ENCODE measurements at regions not wholly inside any gene's neighbourhood (a gene's known extent, or its start where the extent isn't known, plus 50 kb on each side); places are given as distances from the start of the nearest gene placed in this dataset.

- Histone ChIP-seq H3K27ac (ENCODE audit: low read depth in 2 of 2, low read length in 1 of 2) (no peak overlapping the region), H3F3A (replicated peaks; ENCODE audit: insufficient read depth) (no peaks in the 10 kb centered on the region), H3K27me3 (ENCODE audit: insufficient read depth) (no peaks in the 10 kb centered on the region), H3K79me2 (ENCODE audit: insufficient read depth) (no peaks in the 10 kb centered on the region), H3K9me3 (no peaks in the 10 kb centered on the region), H3K9ac (no peak overlapping the region), H2AFZ (ENCODE audit: low read depth) (no peak overlapping the region), H3K4me2 (no peak overlapping the region), H3K36me3 (replicated peaks in 1 of 2; ENCODE audit: control insufficient read depth in 1 of 2, insufficient read depth in 2 of 2, low read length in 1 of 2) (no peaks in the 10 kb centered on the region), H3K4me3 (ENCODE audit: low read depth in 2 of 2, low read length in 1 of 2) (no peak overlapping the region), H3K4me1 (ENCODE audit: control insufficient read depth in 1 of 2, insufficient read depth in 2 of 2, low read depth in 1 of 2, low read length in 1 of 2) (peaks cover 4 to 5% of the 10 kb centered on the region in 2 experiments; a peak in 2 of 4 replicates), H4K20me1 (ENCODE audit: insufficient read depth) (no peaks in the 10 kb centered on the region), H3K9me2 (no peaks in the 10 kb centered on the region)
- 68% methylated on average over 6 of the region's 6 CpGs for WGBS (ENCODE audit: low lambda C conversion rate)
- POLR2A ChIA-PET: no interaction called here
- TF ChIP-seq FOXM1 (IDR thresholded peaks at IDR 0.05; ENCODE audit: low read depth) (no peak), EP300 (IDR thresholded peaks at IDR 0.05; ENCODE audit: borderline replicate concordance in 1 of 2, low read depth in 1 of 2, low read length in 1 of 2) (no peak), TAF1 (IDR thresholded peaks at IDR 0.05; ENCODE audit: borderline replicate concordance, low read depth, low read length) (no peak), SMC3 (IDR thresholded peaks at IDR 0.05; ENCODE audit: low read depth, low read length) (no peak), SIN3A (IDR thresholded peaks at IDR 0.05; ENCODE audit: borderline replicate concordance, low read depth, low read length) (no peak), CTCF (IDR thresholded peaks at IDR 0.05) (no peak), PBX3 (IDR thresholded peaks at IDR 0.05) (no peak), RFX5 (IDR thresholded peaks at IDR 0.05; ENCODE audit: low read length) (no peak), NFIC (IDR thresholded peaks at IDR 0.05; ENCODE audit: borderline replicate concordance) (no peak), TEAD4 (IDR thresholded peaks at IDR 0.05; ENCODE audit: borderline replicate concordance, insufficient read depth) (no peak), IRF3 (IDR thresholded peaks at IDR 0.05; ENCODE audit: low read depth, low read length) (no peak), GABPA (IDR thresholded peaks at IDR 0.05; ENCODE audit: low read depth) (no peak), FOXJ3 (CRISPR knock-in tag; IDR thresholded peaks at IDR 0.05) (no peak), MAX (IDR thresholded peaks at IDR 0.05; ENCODE audit: low read depth) (no peak), EZH2phosphoT487 (IDR thresholded peaks at IDR 0.05; ENCODE audit: borderline replicate concordance, low read depth) (no peak), POLR2AphosphoS5 (IDR thresholded peaks at IDR 0.05; ENCODE audit: low read depth, low read length) (no peak), USF2 (IDR thresholded peaks at IDR 0.05; ENCODE audit: borderline replicate concordance, low read depth, low read length) (no peak)
- CTCF ChIA-PET: interaction anchor here (0.8 to 14.2 kb wide), 3 partner anchors 15 to 391 kb away, joined by 4 to 302 read pairs (median 252); partner anchors contain the start of gene CHST1
- no peak for DNase-seq
Measured at GRCh38 chr11:45378516-45378915, 92.4 kb upstream of the SYT13 start.
